M059J (cell line): ENCODE measurements at regions not wholly inside any gene's neighbourhood (a gene's known extent, or its start where the extent isn't known, plus 50 kb on each side); places are given as distances from the start of the nearest gene placed in this dataset.
A peak's percentile ranks its signal among the peaks of the same experiment; 100 is the strongest.

Experiments
- DNase-seq: peaks from one replicate; pipeline ENCODE4 v3.0.0-alpha.2; 2012; ENCODE audit warnings: low read depth

GRCh38 chr10:55374060-55374459, 573.0 kb upstream of the PCDH15 start:
- no peak for DNase-seq

GRCh38 chr10:55369670-55370420, 568.8 kb upstream of the PCDH15 start:
- no peak for DNase-seq

GRCh38 chr10:55368467-55368866, 567.4 kb upstream of the PCDH15 start:
- DNase-seq = no peak

- DNase-seq = no peak
Measured at GRCh38 chr10:55367555-55367954, 566.5 kb upstream of the PCDH15 start.

GRCh38 chr10:55358539-55358938, 557.5 kb upstream of the PCDH15 start:
- DNase-seq = no peak

GRCh38 chr10:55353414-55353813, 552.4 kb upstream of the PCDH15 start:
- DNase-seq = no peak

GRCh38 chr10:55351431-55351830, 550.4 kb upstream of the PCDH15 start:
- DNase-seq = no peak

- DNase-seq = no peak
Measured at GRCh38 chr10:55348534-55348933, 547.5 kb upstream of the PCDH15 start.

GRCh38 chr10:55330486-55330885, 529.5 kb upstream of the PCDH15 start:
- DNase-seq = no peak

GRCh38 chr10:55329796-55330195, 528.8 kb upstream of the PCDH15 start:
- DNase-seq = no peak

- DNase-seq = no peak
Measured at GRCh38 chr10:55320187-55320700, 519.2 kb upstream of the PCDH15 start.

- peak; percentile 9 for DNase-seq
Measured at GRCh38 chr10:55311848-55312635, 511.0 kb upstream of the PCDH15 start.

- DNase-seq = no peak
Measured at GRCh38 chr10:55310143-55310542, 509.1 kb upstream of the PCDH15 start.

- DNase-seq = no peak
Measured at GRCh38 chr10:55305285-55305684, 504.3 kb upstream of the PCDH15 start.

- no peak for DNase-seq
Measured at GRCh38 chr10:55287346-55287745, 486.3 kb upstream of the PCDH15 start.

GRCh38 chr10:55283031-55283430, 482.0 kb upstream of the PCDH15 start:
- no peak for DNase-seq

GRCh38 chr10:55280696-55281095, 479.7 kb upstream of the PCDH15 start:
- no peak for DNase-seq

GRCh38 chr10:55277549-55277948, 476.5 kb upstream of the PCDH15 start:
- DNase-seq = no peak

GRCh38 chr10:55274367-55274766, 473.3 kb upstream of the PCDH15 start:
- DNase-seq = no peak

- no peak for DNase-seq
Measured at GRCh38 chr10:55273946-55274345, 472.9 kb upstream of the PCDH15 start.

- DNase-seq = no peak
Measured at GRCh38 chr10:55272886-55273285, 471.9 kb upstream of the PCDH15 start.

- DNase-seq = no peak
Measured at GRCh38 chr10:55266797-55267196, 465.8 kb upstream of the PCDH15 start.

- no peak for DNase-seq
Measured at GRCh38 chr10:55263327-55263726, 462.3 kb upstream of the PCDH15 start.
